ENCODE measurements at regions not wholly inside any gene's neighbourhood (a gene's known extent, or its start where the extent isn't known, plus 50 kb on each side); places are given as distances from the start of the nearest gene placed in this dataset.

DNA sequence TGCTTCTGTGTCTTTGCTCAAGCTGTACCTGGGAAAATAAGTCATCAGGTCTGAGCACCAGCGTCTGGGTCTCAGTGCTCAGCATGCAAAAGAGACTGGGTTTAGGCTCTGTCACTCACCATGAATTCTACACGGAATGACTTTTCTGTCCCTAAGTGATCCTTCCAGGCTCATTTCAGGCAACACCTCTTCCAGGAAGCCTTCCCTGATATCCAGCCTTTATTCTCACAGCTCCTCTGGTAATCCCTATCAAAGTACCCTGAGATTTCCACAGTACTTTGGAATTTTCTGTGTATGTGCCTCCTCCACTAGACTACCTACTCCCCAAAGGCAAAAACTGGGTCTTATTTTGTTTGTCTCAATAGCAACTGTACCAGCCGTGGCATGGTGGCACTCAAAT, 92.7 kb upstream of the BOD1 start:
- TF ChIP-seq GABPA (IDR thresholded peaks at IDR 0.05 in 1 of 2, conservative IDR thresholded peaks at IDR 0.05 in 1 of 2) (no peak), FOXA1 (IDR thresholded peaks at IDR 0.05) (no peak), NR2F2 (IDR thresholded peaks at IDR 0.05) (no peak), RXRA (IDR thresholded peaks at IDR 0.05) (no peak), JUND (IDR thresholded peaks at IDR 0.05) (no peak), YY1 (IDR thresholded peaks at IDR 0.05) (no peak)
- TF ChIP-seq, protein P1, sequence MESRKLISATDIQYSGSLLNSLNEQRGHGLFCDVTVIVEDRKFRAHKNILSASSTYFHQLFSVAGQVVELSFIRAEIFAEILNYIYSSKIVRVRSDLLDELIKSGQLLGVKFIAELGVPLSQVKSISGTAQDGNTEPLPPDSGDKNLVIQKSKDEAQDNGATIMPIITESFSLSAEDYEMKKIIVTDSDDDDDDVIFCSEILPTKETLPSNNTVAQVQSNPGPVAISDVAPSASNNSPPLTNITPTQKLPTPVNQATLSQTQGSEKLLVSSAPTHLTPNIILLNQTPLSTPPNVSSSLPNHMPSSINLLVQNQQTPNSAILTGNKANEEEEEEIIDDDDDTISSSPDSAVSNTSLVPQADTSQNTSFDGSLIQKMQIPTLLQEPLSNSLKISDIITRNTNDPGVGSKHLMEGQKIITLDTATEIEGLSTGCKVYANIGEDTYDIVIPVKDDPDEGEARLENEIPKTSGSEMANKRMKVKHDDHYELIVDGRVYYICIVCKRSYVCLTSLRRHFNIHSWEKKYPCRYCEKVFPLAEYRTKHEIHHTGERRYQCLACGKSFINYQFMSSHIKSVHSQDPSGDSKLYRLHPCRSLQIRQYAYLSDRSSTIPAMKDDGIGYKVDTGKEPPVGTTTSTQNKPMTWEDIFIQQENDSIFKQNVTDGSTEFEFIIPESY (IDR thresholded peaks at IDR 0.05), result no peak
- TF ChIP-seq, protein P2, sequence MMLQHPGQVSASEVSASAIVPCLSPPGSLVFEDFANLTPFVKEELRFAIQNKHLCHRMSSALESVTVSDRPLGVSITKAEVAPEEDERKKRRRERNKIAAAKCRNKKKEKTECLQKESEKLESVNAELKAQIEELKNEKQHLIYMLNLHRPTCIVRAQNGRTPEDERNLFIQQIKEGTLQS (IDR thresholded peaks at IDR 0.05), result no peak
- TF ChIP-seq, protein P3, sequence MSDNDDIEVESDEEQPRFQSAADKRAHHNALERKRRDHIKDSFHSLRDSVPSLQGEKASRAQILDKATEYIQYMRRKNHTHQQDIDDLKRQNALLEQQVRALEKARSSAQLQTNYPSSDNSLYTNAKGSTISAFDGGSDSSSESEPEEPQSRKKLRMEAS (IDR thresholded peaks at IDR 0.05), result no peak
- TF ChIP-seq, protein P4, sequence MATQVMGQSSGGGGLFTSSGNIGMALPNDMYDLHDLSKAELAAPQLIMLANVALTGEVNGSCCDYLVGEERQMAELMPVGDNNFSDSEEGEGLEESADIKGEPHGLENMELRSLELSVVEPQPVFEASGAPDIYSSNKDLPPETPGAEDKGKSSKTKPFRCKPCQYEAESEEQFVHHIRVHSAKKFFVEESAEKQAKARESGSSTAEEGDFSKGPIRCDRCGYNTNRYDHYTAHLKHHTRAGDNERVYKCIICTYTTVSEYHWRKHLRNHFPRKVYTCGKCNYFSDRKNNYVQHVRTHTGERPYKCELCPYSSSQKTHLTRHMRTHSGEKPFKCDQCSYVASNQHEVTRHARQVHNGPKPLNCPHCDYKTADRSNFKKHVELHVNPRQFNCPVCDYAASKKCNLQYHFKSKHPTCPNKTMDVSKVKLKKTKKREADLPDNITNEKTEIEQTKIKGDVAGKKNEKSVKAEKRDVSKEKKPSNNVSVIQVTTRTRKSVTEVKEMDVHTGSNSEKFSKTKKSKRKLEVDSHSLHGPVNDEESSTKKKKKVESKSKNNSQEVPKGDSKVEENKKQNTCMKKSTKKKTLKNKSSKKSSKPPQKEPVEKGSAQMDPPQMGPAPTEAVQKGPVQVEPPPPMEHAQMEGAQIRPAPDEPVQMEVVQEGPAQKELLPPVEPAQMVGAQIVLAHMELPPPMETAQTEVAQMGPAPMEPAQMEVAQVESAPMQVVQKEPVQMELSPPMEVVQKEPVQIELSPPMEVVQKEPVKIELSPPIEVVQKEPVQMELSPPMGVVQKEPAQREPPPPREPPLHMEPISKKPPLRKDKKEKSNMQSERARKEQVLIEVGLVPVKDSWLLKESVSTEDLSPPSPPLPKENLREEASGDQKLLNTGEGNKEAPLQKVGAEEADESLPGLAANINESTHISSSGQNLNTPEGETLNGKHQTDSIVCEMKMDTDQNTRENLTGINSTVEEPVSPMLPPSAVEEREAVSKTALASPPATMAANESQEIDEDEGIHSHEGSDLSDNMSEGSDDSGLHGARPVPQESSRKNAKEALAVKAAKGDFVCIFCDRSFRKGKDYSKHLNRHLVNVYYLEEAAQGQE (IDR thresholded peaks at IDR 0.05), result no peak
- no peaks in the 10 kb centered on the region for H3K27me3 ChIP-seq (ENCODE audit: control insufficient read depth in 4 of 4, insufficient read depth in 4 of 4, low read length in 3 of 4)
- H3K36me3 ChIP-seq (ENCODE audit: control insufficient read depth in 4 of 4, insufficient read depth in 3 of 4, low read depth in 1 of 4, low read length in 3 of 4), result no peaks in the 10 kb centered on the region
- no peak for DNase-seq (ENCODE audit: low spot score)
- no peak overlapping the region for H3K27ac ChIP-seq (ENCODE audit: low read depth in 1 of 2, low read length in 2 of 2)
- no peak overlapping the region for H3K4me3 ChIP-seq (ENCODE audit: low read depth in 1 of 3, low read length in 3 of 3)
- no peak overlapping the region for H3K9ac ChIP-seq (ENCODE audit: low read depth in 1 of 2, low read length in 2 of 2)
- H3K4me1 ChIP-seq (ENCODE audit: control insufficient read depth in 4 of 4, insufficient read depth in 4 of 4, low read length in 3 of 4), result no peaks in the 10 kb centered on the region
- H3K9me3 ChIP-seq (ENCODE audit: control insufficient read depth in 4 of 4, low read length in 3 of 4), result no peaks in the 10 kb centered on the region
- WGBS, result 95% methylated on average over 3 of the region's 3 CpGs

DNA sequence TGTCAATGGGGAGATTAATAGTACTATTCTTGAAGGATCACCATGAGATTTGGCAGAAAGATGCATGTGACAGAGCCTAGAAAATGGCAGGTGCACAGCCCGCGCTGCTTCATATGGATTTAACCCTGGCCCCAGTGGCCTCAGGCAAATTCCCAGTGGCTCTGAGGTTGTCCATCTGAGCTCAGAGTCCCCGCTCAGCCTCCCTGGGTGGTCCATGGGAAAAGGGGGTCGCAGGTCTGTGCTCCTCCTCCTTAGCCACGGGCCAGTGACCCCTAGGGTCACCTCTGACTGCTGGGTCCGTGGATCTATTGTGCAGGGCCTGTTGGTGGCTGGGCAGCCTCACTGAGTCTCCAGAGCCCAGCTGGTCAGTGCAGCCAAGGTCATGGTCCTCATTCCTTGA, 93.3 kb upstream of the BOD1 start:
- H3K27me3 ChIP-seq (ENCODE audit: control insufficient read depth in 4 of 4, insufficient read depth in 4 of 4, low read length in 3 of 4), result no peaks in the 10 kb centered on the region
- H3K36me3 ChIP-seq (ENCODE audit: control insufficient read depth in 4 of 4, insufficient read depth in 3 of 4, low read depth in 1 of 4, low read length in 3 of 4), result no peaks in the 10 kb centered on the region
- no peaks in the 10 kb centered on the region for H3K9me3 ChIP-seq (ENCODE audit: control insufficient read depth in 4 of 4, low read length in 3 of 4)
- no peak overlapping the region for H3K27ac ChIP-seq (ENCODE audit: low read depth in 1 of 2, low read length in 2 of 2)
- H3K4me1 ChIP-seq (ENCODE audit: control insufficient read depth in 4 of 4, insufficient read depth in 4 of 4, low read length in 3 of 4), result no peaks in the 10 kb centered on the region
- DNase-seq (ENCODE audit: low spot score), result no peak
- H3K9ac ChIP-seq (ENCODE audit: low read depth in 1 of 2, low read length in 2 of 2), result no peak overlapping the region
- TF ChIP-seq EGR1 (IDR thresholded peaks at IDR 0.05; ENCODE audit: low read depth in 2 of 2) (no peak), HNF4A (conservative IDR thresholded peaks at IDR 0.05) (no peak), TAF1 (conservative IDR thresholded peaks at IDR 0.05) (no peak), FOXA2 (IDR thresholded peaks at IDR 0.05) (no peak), SP1 (IDR thresholded peaks at IDR 0.05) (no peak), HNF4G (IDR thresholded peaks at IDR 0.05) (no peak), NR2F2 (IDR thresholded peaks at IDR 0.05) (no peak), JUND (IDR thresholded peaks at IDR 0.05) (no peak)
- TF ChIP-seq, protein P5, sequence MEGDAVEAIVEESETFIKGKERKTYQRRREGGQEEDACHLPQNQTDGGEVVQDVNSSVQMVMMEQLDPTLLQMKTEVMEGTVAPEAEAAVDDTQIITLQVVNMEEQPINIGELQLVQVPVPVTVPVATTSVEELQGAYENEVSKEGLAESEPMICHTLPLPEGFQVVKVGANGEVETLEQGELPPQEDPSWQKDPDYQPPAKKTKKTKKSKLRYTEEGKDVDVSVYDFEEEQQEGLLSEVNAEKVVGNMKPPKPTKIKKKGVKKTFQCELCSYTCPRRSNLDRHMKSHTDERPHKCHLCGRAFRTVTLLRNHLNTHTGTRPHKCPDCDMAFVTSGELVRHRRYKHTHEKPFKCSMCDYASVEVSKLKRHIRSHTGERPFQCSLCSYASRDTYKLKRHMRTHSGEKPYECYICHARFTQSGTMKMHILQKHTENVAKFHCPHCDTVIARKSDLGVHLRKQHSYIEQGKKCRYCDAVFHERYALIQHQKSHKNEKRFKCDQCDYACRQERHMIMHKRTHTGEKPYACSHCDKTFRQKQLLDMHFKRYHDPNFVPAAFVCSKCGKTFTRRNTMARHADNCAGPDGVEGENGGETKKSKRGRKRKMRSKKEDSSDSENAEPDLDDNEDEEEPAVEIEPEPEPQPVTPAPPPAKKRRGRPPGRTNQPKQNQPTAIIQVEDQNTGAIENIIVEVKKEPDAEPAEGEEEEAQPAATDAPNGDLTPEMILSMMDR (IDR thresholded peaks at IDR 0.05; ENCODE audit: low read depth, low read length, missing input control), result no peak
- TF ChIP-seq, protein P3 (IDR thresholded peaks at IDR 0.05), result no peak
- TF ChIP-seq, protein P1 (IDR thresholded peaks at IDR 0.05), result no peak
- WGBS, result 78% methylated on average over 6 of the region's 6 CpGs
- H3K4me3 ChIP-seq (ENCODE audit: low read depth in 1 of 3, low read length in 3 of 3), result no peak overlapping the region

Measured in liver (tissue), 8 donors.